ENCODE measurements at regions not wholly inside any gene's neighbourhood (a gene's known extent, or its start where the extent isn't known, plus 50 kb on each side); places are given as distances from the start of the nearest gene placed in this dataset.
"Not testable (repeated sequence)": the region's sequence is repeated elsewhere in the genome, so short reads cannot be mapped to it uniquely, and the experiment has no call there.

GRCh38 chrX:40852586-40852985 is 117.2 kb upstream of the MED14 start:
- no peak for DNase-seq

DNA sequence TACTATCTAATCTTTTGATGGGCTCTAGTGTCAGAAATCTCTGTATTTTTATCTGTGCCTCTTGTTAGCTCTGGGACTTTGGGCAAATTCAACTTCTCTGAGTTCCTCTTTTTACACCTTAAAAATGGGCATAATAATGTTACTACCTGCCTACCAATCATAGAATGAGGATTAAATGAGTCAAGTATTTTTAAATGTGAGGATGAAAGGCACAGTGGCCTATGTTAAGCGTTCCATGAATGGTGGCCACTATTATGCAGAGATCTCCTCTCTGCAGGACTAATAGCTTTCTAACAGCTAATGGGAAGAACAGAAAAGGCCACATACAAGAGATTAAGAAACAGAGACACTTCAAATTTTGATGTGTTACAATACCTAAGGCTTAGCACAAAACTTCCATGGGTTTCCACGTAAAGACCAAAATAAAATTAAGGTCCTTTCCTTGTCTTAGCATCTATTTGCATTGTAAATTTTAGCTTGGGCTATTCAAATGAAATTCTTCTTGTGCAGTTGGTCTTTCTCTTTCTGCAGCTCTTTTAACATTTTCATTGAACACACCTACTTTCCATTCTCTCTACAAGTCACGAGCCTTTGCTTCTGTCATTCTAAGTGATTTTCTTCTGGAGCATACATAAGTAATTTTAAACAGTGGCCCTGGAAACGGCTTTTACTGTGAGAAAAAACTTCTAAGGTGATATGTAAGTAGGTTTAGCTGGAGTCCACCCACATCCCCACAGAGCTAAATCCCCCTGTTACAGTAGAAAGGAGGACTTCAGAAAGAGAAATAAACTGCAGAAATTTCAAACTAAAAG is 117.9 kb upstream of the MED14 start:
- no peak for DNase-seq

DNA sequence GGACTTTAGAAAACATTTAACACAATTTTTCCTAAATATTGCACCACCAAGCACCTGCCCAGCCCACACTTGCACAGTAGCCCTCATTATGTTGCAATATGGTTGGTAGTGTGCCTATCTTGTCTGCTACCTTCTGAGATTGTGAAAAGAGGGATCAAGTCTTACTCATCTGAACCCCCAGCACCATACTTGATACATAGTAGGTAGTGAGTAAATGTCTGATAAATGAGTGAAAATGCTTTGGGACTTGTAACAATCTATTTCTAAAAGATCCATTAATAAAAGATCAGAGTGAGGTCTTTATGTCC is 118.4 kb upstream of the MED14 start:
- no peak for DNase-seq

DNA sequence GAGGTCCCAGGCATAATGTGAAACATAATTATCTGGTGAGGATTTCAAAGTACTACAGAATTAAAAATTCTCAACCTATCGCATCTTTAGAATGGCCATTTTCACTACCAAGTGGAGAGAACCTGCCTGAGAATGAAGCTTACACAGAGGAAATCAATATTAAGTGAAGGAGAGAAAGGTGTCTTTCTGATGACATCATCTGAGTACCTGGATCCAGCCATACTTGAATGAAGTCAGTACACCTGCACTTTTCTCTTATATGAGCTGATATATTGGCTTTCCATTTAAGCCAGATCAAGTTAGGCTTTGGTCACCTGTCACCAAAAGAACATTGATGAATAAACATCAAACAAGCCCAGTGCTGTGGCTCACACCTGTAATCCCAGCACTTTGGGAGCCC is 118.9 kb upstream of the MED14 start:
- DNase-seq: no peak

DNA sequence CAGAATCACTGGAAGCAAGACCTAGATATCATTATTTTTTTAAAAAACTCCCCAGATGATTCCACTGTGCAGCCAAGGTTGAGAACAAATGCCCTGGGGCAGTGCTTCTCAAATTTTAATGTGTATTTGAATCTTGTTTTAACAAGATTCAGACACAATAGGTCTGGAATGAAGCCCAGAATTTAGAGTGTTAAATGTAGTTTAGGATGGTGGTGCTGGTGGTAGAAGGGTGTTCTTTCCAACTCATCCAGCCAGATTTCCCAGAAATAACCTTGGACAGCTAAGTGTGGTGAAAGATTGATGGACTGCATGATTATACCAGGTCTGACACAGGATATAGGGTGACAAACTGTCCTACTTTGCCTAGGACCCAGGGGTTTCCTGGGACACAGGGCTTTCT is 120.1 kb upstream of the MED14 start:
- DNase-seq: no peak

DNA sequence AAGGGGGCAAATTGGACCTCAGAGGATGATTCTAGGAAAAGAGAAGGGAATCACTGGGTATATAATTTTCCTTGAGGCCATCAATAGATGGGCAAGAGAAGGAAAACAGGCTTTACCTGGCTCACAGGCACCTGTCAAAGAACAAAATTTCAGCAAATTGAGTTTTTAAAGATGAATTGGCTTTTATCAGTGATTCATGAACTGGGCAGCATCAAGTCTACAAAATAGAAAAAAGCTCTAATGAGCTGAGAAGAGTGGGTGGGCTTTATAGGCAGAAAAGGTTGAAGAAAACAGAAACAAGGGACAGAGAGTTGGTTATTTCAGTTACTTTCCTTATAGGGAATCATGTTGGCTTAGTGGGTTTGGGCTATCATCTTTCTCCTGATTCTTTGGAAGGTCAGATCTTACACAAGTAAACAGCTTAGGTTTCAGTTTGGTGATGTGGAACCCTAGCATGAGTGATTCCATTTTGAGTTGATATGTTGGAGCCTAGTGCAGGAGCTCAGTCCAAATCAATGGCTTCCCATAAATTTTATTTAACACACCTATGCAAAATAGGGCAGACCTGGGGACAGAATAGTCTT is 120.7 kb upstream of the MED14 start:
- DNase-seq: no peak

DNA sequence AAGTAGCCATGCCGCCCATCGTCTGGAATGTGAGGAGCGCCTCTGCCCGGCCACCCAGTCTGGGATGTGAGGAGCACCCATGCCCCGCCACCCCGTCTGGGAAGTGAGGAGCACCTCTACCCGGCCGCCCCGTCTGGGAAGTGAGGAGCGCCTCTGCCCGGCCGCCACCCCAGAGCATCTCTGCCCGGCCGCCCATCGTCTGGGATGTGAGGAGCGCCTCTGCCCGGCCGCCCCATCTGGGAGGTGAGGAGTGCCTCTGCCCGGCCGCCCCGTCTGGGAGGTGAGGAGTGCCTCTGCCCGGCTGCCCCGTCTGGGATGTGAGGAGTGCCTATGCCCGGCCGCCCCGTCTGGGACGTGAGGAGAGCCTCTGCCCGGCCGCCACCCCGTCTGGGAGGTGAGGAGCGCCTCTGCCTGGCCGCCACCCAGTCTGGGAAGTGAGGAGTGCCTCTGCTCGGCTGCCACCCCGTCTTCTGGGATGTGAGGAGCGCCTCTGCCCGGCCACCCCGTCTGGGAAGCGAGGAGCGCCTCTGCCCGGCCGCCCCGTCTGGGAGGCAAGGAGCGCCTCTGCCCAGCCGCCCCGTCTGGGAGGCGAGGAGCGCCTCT is 126.7 kb upstream of the MED14 start:
- not testable (repeated sequence) for DNase-seq

DNA sequence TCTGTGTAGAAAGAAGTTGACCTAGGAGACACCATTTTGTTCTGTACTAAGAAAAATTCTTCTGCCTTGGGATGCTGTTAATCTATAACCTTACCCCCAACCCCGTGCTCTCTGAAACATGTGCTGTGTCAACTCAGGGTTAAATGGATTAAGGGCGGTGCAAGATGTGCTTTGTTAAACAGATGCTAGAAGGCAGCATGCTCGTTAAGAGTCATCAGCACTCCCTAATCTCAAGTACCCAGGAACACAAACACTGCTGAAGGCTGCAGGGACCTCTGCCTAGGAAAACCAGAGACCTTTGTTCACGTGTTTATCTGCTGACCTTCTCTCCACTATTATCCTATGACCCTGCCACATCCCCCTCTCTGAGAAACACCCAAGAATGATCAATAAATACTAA is 127.9 kb upstream of the MED14 start:
- DNase-seq: not testable (repeated sequence)

DNA sequence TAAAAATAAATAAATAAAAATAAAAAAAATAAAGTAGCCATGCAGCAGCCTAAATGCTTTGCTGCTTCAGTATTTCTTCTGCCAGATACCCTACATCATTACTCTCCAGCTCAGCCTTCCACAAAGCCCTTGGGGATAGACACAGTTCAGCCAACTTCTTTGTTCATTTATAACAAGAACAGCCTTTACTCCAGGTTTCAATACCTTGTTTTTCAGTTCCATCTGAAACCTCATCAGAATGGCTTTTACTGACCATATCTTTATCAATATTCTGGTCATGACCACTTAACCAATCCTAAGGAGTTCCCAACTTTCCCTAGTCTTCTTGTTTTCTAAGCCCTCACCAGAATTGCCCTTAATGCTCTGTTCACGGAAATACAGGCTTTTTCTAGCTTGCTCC is 128.3 kb upstream of the MED14 start:
- no peak for DNase-seq

DNA sequence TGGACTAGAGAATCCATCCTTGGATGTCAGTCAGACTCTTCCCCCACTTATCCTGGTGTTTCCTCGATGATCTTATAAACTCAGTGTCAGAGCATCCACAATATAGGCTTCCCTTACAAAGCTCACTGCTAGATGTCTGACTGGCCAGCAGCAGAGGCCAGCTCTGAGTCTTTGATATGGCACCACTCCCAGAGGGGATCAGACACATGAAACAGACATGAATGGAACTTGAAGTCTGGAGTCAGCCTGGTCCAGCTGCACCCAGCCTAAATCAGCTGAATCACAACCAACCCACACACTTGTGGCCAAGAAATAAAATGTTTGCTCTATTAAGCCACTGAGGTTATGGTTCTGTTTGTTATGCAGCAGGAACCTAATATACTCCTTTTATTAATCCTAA is 129.6 kb upstream of the MED14 start:
- no peak for DNase-seq

GRCh38 chrX:40866893-40867292 is 131.6 kb upstream of the MED14 start:
- DNase-seq: no peak

DNA sequence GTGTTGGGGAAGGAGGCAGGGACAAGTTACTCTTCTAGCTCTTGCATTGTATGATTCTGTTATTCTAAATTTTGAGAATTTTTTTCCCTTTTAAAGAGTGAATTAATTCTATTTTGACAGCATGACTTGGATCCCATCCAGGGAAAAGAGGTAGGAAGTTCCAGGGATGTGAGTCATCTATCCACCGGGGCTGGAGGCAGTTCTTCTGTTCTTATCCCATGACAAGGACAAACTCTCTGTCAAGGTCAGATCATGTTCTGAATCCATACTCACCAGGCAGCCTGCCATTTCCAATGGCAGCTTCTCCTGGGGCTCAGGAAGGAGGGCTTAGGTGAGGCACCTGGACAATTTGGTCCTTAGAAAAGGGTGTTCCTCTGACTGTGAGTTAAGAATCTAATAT is 132.0 kb upstream of the MED14 start:
- peak in 1 of 58 donors; percentile 0 for DNase-seq

DNA sequence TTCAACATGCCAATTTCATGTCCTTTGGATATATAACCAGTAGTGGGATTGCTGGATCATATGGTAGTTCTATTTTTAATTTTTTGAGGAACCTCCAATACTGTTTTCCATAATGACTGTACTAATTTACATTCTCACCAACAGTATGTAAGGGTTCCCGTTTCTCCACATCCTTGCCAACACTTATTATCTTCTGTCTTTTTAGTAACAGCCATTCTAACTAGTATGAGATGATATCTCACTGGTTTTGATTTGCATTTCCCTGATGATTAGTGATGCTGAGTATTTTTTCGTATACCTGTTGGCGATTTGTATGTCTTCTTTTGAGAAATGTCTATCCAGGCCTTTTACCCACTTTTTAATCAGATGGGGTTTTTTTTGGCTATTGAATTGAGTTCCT is 133.5 kb upstream of the MED14 start:
- DNase-seq: no peak

DNA sequence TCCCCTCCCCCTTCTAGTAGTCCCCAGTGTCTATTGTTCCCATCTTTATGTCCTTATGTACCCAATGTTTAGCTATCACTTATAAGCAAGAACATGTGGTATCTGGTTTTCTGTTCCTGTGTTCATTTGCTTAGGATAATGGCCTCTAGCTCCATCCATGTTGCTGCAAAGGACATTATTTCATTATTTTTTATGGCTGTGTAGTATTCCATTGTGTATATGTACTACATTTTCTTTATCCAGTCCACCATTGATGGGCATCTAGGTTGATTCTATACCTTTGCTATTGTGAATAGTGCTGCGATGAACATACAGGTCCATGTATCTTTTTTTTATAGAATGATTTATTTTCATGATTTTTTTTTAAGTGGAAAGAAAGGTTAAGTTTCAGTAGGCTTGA is 135.6 kb upstream of the MED14 start:
- DNase-seq: not testable (repeated sequence)

GRCh38 chrX:40871385-40872082 is 136.2 kb upstream of the MED14 start:
- no peak for DNase-seq

DNA sequence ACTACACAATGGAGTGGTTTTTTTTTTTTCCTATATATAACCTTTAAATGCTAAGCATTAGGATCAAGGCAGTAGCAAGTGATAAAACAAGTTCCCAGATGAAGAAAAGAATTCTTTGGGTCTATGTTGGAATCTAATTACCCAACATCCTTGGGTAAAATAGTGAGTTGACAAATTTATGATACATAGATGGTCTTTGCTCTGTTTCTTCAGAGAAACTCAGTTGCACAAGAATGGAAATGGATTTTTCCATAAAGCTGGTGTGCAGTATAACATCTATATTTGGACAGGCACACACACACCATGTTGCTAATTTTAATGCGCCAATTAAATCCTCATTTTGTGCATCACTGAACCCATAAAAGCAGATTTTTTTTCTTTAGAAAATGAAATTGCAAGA is 137.0 kb upstream of the MED14 start:
- no peak for DNase-seq

DNA sequence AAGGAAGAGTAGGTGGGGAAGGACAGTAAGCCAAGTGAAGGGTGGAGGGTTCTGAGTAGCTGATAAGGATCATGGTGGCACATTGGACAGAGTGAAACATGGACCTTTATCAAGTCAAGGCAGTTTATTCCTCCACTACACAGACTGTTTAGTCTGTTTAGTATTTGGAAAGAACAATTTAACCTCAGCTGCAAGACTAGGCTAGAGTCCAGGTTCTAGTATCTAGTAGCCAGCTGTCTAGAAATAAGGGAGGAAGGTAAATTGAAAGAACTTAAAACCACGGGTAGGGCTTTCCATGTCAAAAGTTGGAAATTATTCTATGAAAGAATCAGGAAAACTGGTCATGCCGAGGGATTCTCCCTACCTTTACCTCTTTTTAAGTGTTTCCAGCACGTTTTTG is 140.1 kb upstream of the MED14 start:
- DNase-seq: no peak

DNA sequence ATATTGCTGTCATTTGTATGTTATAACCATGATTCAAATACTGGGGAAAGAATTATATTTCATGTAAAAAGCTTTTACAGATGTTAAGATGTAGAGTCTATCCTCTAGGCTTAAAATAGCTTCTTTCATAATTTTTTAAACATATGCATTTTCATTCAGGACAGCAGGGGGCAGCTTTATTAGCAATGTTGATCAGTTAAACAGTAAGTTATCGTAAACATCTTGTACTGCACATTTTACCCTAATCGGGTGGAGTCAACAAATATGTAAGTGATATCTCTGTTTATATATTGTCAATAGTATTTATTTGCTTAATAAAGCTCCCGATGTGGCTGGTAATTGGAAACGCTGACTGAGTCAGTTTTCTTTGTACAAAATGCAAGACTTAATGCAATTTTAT is 142.5 kb upstream of the MED14 start:
- DNase-seq: no peak

DNA sequence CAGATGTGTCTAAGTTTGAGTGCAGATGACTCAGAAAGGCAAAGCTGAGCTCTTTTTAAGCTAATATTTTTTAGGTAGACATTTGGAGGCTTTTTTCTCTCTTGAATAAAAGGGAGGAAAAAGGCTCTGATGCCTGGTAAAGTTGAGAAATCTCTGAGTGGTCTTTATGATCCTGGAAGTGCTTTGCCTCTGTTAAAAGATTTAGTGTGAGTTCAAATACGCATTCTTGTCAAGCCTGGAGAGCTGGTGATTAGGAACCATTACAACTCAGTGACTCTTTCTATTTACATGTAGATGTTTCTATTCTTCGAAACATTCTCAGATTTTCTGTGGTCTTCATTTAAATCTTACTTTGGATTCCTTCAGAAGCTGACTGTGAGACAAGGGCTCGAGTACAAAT is 143.4 kb upstream of the MED14 start:
- no peak for DNase-seq

DNA sequence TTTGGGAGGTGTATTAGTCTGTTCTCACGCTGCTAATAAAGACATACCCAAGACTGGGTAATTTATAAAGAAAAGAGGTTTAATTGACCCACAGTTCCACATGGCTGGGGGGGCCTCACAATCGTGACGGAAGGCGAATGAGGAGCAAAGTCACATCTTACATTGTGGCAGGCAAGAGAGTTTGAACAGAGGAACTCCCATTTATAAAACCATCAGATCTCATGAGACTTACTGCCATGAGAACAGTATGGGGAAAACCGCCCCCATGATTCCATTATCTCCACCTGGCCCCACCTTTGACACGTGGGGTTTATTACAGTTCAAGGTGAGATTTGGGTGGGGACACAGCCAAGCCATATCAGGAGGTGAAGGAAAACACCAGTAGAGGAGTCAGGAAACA is 143.8 kb upstream of the MED14 start:
- not testable (repeated sequence) for DNase-seq

DNA sequence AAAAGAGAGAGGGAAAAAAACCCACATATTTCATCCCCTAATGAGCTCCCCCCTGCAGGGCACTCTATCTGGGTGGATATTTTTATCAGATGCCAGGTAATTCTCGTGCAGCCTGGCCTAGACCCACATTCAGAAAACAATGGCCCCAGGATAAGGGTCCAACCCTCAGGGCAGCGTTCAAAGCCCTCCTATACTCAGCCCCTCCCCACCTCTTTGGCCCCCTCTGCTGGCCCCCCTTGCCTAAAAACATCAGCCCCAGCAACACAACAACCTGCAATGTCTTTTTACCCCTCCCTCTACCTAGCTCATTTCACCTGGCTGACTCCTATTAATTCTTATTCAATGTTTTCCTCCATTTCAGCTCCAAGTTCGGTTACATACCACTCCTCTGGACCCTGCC is 145.4 kb upstream of the MED14 start:
- DNase-seq: no peak

- DNase-seq: no peak
These were observed 147.8 kb upstream of the MED14 start for GRCh38 chrX:40883021-40883619.

Data from anterior cingulate cortex (tissue), 58 donors.